ENCODE measurements at regions not wholly inside any gene's neighbourhood (a gene's known extent, or its start where the extent isn't known, plus 50 kb on each side); places are given as distances from the start of the nearest gene placed in this dataset.

DNA sequence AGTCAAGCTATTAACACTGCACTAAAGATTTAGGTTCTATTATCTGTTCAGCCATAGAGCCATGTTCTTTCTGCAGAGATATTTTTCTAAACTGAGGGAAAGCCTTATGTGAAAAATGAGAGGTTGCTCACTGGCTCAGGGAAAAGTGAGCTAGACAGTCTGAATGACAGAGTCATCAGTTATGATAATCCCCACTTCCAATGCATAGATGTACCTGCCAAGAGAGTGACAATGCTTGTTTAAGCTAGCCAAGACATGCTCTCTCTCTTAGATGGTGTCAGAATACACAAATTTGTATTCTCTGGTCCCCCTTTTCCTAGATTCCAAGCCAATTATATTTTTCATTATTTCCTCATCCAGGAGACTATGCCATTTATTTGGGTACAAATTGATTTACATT lies 176.9 kb upstream of the FRMD6 start:
- DNase-seq (ENCODE audit: low spot score): no peak

DNA sequence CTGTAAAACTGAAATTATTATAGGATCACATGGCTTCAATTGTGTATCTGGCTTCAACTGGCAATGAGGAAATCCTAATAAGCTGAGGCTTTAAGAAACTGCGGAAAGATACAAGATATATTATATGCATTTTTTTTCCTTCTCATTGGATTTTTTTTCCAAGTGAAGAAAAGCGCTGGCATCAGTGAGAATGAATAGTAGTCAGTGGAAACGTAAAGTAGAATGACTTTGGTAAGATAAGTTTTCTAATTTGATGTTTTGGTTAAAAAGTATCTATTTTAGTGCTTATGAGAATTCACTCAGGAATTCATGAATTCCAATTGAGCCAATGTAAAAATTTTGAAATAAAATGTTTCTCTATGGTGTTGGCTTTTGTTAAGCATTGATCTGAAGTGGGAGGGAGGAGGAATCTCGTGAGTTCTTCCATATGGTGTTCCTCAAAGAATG lies 173.5 kb upstream of the FRMD6 start:
- DNase-seq (ENCODE audit: low spot score): no peak

DNA sequence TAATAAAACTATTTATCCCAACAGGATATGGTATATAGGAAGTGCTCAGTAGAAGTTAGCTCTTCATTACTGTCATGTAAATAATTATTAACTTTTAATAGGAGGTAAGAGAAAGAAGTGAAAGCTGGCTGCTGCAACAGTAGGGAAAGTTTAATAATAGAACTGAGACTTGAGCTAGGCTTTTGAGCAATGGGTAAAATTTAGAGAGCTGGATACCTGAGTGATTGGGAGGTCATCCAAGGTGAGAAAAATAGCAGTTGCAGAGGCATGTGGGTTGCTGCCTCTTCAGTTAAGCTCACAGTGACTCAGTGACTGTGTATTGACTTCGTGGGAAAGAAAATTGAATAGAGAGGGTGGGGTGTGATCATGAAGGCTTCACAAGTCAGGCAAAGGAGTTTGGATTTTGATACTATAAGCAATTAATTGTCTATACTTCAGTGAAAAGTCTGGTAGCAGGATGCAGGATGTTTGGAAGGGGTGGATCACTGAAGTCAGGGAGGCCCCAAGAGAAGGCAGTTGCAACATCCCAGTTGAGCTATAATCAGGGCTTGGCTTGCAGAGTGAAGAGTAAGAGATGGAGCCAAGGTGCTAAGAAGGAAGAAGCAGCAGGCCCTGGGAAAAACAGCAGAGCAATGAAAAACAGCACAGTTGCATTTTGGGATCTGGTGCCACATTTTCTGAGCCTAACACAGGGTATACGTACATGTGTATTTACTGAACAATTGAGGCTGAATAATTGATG lies 172.0 kb upstream of the FRMD6 start:
- no peak for DNase-seq (ENCODE audit: low spot score)

DNA sequence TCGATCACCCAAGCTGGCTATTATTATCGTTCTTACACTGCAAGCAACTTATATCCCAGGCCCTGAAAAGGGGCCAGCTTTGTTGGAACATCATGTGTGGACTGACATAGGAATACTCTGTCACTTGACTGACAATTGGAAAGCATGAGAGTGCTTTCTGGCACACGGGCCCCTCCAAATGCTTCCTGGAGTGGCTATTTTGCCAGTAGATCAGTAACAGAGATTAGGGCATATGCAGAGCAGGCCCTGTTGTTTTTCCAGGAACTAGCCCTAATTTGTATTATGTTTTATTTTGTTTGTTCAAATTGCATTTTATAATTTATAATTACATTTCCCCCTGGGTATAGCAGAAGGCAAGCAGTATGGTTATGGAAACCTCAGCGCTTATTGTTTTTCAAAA lies 170.1 kb upstream of the FRMD6 start:
- DNase-seq (ENCODE audit: low spot score): no peak

DNA sequence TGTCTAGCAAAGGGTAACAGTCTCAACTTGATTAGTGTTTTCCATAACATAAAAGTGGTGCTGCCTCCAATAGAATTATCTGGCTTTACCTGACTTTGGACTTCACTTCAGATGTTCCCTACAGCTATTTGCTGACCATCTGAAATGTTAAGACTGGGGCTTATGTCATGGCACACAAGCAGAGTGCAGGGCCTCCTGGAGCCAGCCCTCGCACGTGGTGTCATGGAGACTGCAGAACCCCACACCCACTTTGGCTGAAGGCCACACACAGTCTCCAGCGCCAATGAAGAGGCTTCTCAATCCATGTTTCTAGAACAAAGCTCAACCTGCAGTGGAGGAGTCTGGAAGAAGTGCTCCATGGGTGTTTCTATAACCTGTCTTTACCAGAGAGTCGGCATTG lies 169.6 kb upstream of the FRMD6 start:
- no peak for DNase-seq (ENCODE audit: low spot score)

DNA sequence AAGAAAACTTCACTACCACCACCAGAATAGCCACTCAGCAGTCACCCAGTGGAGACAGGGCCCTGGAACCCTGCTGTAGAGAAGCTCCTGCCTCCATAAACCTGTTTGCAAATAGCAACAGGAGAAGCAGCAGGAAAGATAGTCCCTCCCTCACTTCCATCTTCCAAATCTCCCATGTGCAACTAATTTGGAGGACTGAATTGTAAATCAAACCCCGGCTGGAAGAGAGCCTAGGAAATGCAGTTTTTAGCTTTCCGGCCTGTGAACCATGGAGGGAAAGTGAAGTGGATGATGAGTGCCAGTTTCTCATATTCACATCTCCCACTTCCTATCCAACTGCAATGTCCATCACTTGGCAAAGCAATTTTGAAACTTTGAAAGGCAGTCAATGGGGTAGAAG lies 167.2 kb upstream of the FRMD6 start:
- DNase-seq (ENCODE audit: low spot score): no peak

DNA sequence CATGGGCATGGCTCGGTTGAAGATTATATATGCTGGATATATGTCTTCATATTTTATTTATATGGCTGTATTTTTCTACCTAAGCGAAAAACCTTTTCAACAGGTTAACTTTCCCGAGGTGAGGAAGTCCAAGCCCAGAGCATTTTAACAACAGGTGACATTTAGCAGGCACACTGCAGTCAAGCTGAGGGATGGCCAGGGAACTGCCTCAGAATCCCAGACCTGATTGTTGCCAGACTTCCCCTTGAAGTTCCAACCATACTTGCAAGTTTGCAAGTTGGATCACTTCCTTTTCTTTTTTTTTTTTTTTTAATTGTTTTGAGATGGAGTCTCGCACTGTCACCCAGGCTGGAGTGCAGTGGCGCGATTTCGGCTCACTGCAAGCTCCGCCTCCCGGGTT lies 166.0 kb upstream of the FRMD6 start:
- DNase-seq (ENCODE audit: low spot score): no peak

DNA sequence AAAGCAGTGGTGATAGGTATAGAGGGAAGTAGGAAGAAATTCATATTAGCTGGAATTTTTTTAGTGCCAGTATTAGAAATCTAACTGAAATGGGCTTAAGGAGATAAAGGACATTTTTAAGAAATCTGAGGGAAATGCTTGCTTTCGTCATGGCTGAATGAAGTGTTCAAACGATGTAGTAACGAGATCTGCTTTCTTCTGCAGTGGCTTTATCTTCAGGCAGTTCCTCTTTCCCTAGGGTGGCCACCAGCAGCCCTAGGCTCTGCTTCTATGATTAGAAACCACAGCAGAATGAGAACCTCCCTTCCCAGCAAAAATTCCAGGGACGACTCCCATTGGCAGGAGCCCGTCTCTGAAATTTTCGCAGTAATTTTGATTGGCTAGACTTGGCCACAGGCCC lies 163.9 kb upstream of the FRMD6 start:
- DNase-seq (ENCODE audit: low spot score): no peak

DNA sequence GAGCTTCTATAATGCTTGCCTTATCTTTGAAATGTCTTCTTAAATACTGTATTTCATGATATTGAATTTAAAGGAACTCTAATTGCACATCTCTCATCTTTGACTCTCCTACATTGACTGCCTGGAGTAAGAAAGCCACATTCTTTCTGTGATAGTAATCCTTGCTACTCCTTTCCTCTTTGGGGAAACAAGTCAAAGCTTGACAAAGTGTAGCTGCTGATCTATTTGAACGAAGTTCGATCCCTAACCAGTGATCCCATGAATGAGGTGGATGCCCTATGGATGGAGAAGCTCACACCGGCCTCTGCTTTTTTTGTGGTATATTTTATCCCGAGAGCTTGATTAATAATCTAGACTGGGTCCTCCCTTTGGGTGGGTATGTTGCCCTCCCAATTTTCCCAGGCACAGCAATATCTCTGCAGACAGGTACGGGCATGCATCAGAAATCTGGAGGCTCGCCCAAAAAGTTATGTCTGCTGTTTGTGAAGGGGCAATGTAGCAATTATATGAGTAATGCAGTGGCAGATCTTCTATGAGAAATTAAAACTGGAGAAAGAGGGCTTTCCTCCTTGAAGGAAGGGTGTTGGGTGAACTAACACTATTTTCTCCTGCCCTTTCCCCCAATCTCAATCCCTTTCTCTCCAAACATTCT lies 163.0 kb upstream of the FRMD6 start:
- DNase-seq (ENCODE audit: low spot score): no peak

DNA sequence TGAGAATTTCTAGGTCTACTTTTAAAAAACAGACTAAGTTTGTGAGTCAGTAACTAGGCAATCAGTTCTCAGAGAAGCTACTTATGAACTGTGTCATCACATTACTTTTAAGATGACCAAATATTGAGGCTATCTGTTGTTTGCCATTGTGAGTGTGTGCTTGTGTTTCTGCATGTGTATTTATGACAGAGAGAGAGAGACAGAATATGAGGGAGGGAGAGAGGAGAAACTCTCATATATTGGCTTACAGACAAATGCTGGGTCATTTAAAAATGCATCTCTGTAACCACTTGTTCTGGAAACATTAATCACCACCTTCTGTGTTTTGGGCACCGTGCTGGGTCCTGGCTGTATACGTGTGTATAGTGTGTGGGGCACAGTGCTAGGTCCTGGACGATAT lies 161.5 kb upstream of the FRMD6 start:
- no peak for DNase-seq (ENCODE audit: low spot score)

DNA sequence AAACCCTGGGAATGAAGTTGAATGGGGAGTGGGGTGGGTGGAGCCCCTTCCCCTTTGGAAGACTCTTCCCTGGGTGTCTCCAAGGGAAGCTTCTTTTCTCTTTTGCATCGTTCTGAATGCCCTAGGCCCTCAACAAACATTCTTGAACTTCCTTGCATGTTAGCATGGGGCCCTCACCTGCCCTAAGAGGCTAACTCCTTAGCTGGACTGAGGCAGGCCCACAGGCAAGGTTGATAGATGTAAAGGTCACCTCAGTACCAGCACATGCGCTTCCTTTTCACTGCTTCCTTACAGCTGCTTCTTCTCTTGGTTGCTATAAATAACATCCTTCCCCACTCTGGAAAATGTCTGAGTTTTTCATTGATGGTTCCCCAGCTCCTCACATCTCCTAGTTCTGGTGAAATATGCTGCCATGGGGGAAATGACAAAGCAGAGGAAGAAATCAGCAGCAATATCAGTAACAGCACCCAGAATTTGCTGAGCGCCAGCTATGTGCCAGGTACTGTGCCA lies 160.6 kb upstream of the FRMD6 start:
- no peak for DNase-seq (ENCODE audit: low spot score)

DNA sequence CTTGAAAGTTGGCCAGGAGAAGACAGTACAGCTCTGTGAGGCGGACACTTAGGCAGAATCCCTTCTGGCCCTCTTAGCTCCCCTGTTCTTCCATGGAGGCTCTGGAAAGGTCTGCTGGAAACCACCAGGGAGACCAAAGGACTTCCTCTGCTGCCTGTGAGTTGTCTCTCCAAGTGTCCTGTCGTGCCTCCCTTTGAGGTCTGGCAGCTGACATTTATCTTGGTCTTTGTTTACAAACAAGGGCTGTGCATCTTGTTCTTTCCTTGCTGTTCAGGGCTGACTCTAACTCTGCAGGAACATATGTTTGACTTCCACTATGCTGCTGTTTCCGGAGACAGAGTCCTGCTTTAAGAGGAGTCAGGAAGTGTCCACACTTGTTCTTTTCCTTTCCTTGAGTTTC lies 159.9 kb upstream of the FRMD6 start:
- DNase-seq (ENCODE audit: low spot score): no peak

DNA sequence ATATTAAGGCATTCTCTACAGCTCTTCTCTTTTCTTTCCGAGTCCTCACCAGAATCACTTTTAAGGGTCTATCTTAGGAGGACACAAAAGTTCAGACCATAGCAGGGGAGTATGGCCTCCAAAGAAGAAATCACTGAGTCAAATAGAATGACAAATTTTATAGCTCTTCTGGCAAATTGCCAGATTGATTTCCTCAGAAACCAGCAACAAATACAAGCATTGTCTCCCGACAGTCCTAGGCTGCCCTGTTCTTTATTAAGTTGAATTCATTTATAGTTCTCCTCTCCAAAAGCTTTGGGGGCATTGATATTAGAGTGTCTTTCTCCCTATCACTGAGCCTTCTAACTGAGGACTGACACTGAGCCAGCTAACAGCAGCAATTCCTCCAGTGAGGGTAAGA lies 156.4 kb upstream of the FRMD6 start:
- DNase-seq (ENCODE audit: low spot score): no peak

DNA sequence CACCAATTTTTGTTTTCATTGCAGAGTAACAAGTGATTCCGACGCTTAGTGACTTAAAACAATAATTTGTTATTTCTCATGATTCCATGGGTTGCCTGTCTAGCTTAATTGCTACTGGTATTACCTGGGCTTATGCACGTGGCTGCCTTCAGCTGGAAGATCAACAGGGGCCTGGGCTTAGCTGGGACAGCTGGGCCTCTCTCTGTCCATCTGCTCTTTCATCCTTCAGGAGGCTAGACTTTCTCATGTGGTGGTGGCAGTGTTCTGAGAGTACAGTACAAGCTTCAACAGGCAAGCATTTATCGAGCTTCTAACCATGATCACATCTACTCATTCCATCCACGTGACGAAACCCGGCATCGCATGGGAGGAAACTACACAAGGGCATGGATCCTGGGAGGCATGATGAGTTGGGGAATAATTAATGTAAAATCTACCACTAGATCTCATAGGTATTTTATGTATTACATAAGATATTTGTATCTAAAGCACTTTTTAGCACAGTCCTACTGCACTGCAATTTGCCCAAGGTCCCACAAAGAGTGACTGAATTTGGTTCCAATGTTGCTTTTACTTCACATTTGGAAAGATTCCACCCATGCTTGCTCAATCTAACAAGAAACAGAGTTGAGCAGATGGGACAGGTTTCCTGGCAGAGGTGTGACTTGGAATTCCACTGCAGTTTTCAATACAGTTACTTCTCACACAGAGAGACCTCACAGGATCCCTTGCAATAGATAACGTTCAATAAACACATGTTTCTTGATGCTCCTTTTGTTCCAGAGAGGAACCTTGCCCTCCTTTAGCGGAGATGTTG lies 153.1 kb upstream of the FRMD6 start:
- DNase-seq (ENCODE audit: low spot score): no peak

DNA sequence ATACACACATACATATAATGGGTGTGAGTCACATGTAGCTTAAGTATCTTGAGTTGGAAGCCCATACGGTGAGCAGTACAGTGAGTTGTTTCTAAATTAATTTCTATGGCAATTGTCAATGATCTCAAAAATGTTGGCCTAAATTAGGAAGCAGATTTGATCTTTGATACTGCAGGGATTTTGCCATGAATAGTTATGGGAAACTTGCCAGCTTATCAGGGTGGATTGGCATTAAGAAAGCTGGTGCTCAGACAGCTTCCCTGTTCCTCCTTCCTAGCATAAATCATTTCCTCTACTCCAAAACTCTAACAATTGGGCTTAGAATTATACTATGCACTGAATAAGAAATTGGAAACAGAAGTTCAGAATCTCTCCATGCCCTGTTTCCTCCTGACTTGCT lies 150.9 kb upstream of the FRMD6 start:
- DNase-seq (ENCODE audit: low spot score): no peak

DNA sequence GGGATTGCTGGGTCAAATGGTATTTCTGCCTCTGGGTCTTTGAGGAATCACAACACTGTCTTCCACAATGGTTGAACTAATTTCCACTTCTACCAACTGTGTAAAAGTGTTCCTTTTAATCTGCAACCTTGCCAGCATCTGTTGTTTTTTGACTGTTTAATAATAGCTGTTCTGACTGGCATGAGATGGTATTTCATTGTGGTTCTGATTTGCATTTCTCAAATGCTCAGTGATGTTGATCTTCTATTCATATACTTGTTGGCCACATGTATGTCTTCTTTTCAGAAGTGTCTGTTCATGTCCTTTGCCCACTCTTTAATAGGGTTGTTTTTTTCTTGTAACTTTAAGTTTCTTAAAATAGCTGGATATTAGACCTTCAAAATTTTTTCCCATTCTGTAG lies 150.0 kb upstream of the FRMD6 start:
- no peak for DNase-seq (ENCODE audit: low spot score)

DNA sequence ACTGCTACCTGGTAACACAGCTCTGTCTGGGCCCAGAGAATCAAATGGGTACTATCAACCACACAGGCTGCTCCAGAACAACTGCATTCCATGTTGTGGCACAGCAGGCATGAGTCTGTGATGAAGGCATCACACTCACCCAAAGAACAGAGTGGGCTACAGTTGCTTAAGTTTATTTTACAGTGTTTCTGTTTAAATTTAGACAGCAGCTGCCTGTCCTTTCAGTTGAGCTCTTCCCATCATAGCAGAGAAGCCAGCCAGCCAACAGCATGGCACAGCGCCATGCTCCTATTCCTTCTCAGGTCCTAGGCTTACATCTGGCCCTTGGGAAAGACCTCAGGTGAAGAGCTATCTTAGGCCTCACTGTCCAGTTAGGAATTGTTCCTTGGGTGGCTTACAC lies 147.0 kb upstream of the FRMD6 start:
- DNase-seq (ENCODE audit: low spot score): no peak

DNA sequence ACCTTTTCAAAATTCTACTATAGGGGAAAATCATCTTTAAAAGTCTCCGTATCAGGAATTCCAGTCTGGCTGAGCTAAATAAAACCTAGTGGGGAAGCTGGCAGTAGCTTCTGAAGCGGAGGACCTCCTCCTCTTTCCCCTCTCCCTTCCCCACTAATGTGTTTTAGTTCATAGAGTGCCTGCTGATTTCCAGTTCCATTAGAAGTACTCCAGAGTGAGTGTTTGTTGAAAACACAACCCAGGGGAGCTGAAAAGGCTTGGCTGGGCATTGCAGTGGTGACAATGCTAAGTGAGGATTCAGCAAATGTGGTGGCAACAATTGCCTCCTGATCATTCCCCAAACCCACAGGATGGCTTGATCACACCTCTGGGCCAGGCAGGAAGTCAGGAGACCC lies 144.2 kb upstream of the FRMD6 start:
- no peak for DNase-seq (ENCODE audit: low spot score)

DNA sequence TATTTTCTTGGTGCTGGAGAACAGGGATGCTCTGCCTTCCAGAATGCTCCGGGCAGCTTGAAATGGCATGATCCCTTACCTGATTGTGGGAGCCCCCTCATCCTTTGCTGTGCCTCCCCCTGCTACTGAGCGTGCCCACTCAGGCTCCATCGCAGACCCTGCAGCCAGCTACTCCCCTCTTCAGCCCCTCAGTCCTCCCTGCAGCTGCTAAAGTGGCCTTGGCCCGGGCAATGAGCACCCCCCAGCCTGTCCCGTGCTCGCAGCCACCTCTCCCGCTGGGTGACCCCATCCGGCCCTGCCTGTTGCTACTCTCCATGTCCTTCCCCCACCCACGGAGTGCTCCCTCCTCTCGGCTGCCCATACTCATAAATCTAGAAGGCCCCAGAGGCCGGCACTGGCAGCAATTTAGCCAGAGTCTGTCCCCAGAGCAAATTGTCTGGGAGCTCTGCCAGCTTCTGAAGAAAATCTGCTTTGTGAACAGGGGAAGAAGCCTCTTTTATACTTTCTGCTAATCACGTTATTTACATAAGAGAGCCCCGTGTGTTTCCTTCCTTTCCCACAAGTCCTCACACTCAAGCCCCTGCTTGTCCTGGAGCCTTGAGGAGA lies 143.7 kb upstream of the FRMD6 start:
- no peak for DNase-seq (ENCODE audit: low spot score)

DNA sequence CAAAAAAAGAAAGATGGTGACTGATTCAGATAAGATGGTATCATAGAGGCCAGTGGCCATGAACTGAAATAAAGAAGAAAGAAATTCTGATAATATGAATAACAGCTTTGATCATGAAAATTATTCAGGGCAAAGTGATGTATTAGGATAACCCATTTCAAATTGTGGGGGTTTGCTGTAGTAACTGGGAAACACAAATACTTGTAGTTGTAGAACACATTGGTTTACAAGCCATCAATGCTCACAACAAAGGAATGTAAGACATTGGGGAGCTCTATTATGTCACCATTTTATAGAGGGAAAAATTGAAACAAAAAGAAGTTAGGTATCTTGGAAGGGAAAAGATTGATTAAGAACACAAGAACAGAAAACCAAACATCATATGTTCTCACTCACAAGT lies 140.4 kb upstream of the FRMD6 start:
- no peak for DNase-seq (ENCODE audit: low spot score)

DNA sequence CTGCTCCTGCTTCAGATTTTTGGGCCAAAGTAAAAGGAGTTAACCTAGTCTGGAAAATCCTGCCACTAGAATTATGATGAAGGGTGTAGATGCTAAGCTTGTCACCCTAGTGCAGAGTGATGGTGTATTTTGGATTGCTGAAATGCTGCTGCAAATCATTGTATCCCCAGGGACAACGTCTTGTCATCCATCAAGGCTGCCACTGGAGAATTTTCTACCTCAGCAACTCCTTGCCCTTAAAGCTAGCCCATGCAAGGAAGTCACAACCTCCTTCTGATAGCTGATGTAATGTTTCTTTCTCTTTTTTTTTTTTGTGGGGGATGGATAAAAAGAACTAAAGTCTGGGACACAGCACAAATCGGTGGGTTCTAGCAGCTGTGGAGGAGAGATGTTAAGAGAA lies 139.4 kb upstream of the FRMD6 start:
- DNase-seq (ENCODE audit: low spot score): no peak

DNA sequence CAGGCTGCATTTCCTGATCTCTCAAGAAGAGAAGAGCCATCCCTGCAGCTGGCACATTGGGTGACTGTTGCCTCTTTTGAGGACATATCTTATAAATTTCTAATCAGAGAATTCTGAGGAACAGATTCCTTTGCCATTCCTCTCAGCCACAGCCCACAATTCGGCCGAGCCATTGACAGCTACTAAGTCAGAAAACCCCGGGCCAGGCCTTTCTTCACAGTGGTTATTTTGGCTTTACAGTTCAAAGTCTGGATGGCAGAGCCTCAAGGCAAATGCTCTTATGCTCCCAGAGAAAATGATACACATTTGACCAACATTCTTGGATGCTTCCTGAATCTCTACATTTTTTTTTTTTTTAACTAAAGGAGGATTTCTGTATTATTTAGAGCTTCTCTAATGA lies 138.4 kb upstream of the FRMD6 start:
- DNase-seq (ENCODE audit: low spot score): no peak

DNA sequence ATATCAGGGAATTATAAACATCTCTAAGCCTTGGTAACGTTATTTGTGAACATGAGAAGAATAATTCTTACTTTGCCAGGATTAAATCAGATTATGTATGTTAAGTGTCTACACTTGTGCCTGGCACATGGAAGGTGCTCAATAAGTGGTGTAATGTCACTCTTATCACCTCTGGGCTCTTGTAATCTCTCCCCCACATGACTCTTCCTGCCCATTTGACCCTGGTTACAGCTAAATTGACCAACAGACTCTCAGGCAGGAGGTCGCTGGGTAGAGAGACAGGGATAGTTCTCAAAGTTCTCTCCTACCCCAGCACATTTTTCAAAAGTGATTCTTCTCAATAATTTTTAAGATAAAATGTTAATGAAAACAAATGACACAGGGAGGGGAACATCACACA lies 137.8 kb upstream of the FRMD6 start:
- no peak for DNase-seq (ENCODE audit: low spot score)

Measured in activated CD4-positive, alpha-beta T cell treated with anti-CD3 and anti-CD28 coated beads, Interleukin-2, Interleukin-4, amounts not matched to agents 100 ng/mL and 50 ng/mL, durations not matched to agents 16 hours and 8 hours (primary cell).